IgD-negative memory B cell (primary cell): ENCODE measurements at regions not wholly inside any gene's neighbourhood (a gene's known extent, or its start where the extent isn't known, plus 50 kb on each side); places are given as distances from the start of the nearest gene placed in this dataset.

Experiments used
- H3K27ac Mint-ChIP-seq, 3 donors: one replicate each; pipeline ENCODE4 v1.8.0; 2020 to 2022; ENCODE audit warnings: mild to moderate bottlenecking in 3 of 3, mixed read lengths in 3 of 3, moderate library complexity in 1 of 3
- H3K27me3 Mint-ChIP-seq: one replicate; pipeline ENCODE4 v1.8.0; 2021; ENCODE audit warnings: mixed read lengths
- H3K36me3 Mint-ChIP-seq: one replicate; pipeline ENCODE4 v1.8.0; 2020; ENCODE audit warnings: mild to moderate bottlenecking, mixed read lengths
- H3K4me1 Mint-ChIP-seq, 3 donors: one replicate each; pipeline ENCODE4 v1.8.0; 2020 to 2022; ENCODE audit warnings: mixed read lengths in 3 of 3, mild to moderate bottlenecking in 1 of 3
- H3K4me3 Mint-ChIP-seq, 4 donors: one replicate each; pipeline ENCODE4 v1.8.0; 2020 to 2022; ENCODE audit warnings: mild to moderate bottlenecking in 4 of 4, mixed read lengths in 4 of 4, moderate library complexity in 3 of 4
- H3K9me3 Mint-ChIP-seq, 3 donors: one replicate each; pipeline ENCODE4 v1.8.0; 2020 to 2021; ENCODE audit warnings: mixed read lengths in 3 of 3, mild to moderate bottlenecking in 1 of 3

DNA sequence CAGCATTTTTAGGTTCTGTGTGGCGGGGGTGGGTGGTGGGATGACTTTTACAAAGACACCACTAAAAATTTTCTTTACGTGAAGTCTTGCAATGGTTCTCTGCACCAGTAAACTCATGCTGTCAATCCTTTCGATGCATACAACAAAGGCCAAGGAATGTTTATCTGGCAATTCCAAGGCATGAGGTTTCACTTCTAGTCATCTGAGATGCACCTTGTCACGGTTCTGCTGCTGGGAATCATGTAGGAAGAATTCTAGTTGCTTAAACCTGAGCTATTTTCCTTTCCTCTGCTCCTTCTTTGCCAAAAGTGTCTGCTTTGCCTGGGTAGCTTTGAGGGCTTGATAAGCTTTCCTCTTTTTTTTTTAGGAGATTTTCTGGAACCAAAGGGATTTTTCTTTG, 1204.5 kb upstream of the SEMA6A start:
- Mint-ChIP-seq H3K36me3 (no peaks in the 10 kb centered on the region), H3K4me1 (no peaks in the 10 kb centered on the region), H3K27ac (no peak overlapping the region), H3K27me3 (no peaks in the 10 kb centered on the region), H3K4me3 (no peak overlapping the region), H3K9me3 (peaks cover 0 to 5% (median 3%) of the 10 kb centered on the region in 3 donors)

DNA sequence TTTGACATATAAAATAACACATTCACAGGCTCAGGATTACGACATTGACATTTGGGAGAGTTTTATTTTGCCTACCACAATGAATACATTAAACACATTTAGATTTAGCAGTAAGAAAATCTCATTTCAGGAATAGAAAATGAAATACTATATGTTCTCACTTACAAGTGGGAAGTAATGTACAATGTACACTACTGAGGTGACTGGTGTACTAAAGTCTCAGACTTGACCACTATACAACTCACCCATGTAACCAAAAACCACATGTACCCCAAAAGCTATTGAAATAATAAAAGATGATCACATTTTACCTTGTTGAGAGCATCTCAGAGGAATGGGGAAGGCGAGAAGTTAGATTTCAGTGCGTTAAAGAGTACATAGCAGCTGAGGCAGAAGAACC, 1202.4 kb upstream of the SEMA6A start:
- no peak overlapping the region for H3K27ac Mint-ChIP-seq
- H3K9me3 Mint-ChIP-seq = peaks cover 3 to 10% (median 6%) of the 10 kb centered on the region in 3 donors
- H3K4me3 Mint-ChIP-seq = no peak overlapping the region
- no peaks in the 10 kb centered on the region for H3K27me3 Mint-ChIP-seq
- no peaks in the 10 kb centered on the region for H3K4me1 Mint-ChIP-seq
- no peaks in the 10 kb centered on the region for H3K36me3 Mint-ChIP-seq

DNA sequence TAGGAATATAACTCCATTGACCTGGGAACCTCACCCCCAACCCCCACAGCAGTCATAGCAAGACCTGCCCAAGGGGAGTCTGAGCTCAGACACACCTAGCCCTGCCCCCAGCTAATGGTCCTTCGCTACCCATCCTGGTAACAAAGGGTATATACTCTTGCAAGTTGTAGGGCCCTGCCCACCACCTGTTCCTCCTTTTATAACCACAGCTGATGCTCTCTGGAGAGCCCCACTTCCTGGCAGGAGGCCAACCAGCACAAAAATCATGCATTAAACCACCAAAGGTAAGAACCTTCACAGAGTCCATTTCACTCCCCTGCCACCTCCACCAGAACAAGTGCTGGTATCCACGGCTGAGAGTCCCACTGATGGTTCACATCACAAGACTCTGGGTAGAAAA, 1195.3 kb upstream of the SEMA6A start:
- no peaks in the 10 kb centered on the region for H3K4me1 Mint-ChIP-seq
- H3K9me3 Mint-ChIP-seq = peaks cover 1 to 8% (median 6%) of the 10 kb centered on the region in 3 donors
- no peaks in the 10 kb centered on the region for H3K27me3 Mint-ChIP-seq
- H3K27ac Mint-ChIP-seq = no peak overlapping the region
- no peaks in the 10 kb centered on the region for H3K36me3 Mint-ChIP-seq
- no peak overlapping the region for H3K4me3 Mint-ChIP-seq

- H3K27me3 Mint-ChIP-seq = no peaks in the 10 kb centered on the region
- no peaks in the 10 kb centered on the region for H3K36me3 Mint-ChIP-seq
- H3K4me3 Mint-ChIP-seq = no peak overlapping the region
- H3K9me3 Mint-ChIP-seq = peaks cover 0 to 4% (median 3%) of the 10 kb centered on the region in 3 donors
- H3K4me1 Mint-ChIP-seq = no peaks in the 10 kb centered on the region
- H3K27ac Mint-ChIP-seq = no peak overlapping the region
These were observed 1188.6 kb upstream of the SEMA6A start for GRCh38 chr5:117763271-117763670.

- Mint-ChIP-seq H3K27ac (no peak overlapping the region), H3K27me3 (no peaks in the 10 kb centered on the region), H3K4me1 (no peaks in the 10 kb centered on the region), H3K4me3 (no peak overlapping the region), H3K36me3 (no peaks in the 10 kb centered on the region), H3K9me3 (peaks cover 0 to 4% (median 3%) of the 10 kb centered on the region in 3 donors)
These were observed 1186.6 kb upstream of the SEMA6A start for GRCh38 chr5:117761186-117761585.

DNA sequence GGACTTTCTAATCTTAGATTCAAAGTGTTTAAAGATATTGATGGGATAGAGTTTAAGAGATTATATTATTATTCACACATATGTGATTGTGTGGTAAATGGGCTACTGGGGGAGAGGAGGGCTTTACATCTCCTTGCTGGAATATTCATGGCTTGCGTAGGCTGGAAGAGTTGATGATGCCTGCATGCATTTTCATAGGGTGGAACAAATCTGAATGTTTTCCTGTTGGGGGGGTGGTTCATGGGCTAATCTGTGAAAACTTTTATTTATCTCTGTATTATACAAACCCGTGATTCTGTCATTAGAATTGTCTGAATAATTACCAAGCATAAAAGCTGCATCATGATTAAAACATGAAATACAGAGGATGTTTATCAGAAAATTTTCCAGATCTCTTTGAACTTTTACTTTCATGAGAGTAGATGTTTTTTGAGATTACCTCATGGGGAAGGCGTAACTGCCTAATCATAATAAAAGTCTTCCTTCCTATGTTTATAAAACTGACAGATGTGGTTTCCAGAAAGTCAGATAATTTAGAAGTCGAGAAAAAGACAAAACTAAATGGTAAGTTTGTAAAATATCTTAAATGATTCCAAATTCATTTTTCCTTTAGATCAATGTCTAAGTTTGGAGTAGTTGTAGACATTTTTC, 1185.4 kb upstream of the SEMA6A start:
- no peaks in the 10 kb centered on the region for H3K27me3 Mint-ChIP-seq
- H3K36me3 Mint-ChIP-seq = no peaks in the 10 kb centered on the region
- H3K9me3 Mint-ChIP-seq = peaks cover 0 to 4% (median 3%) of the 10 kb centered on the region in 3 donors
- no peak overlapping the region for H3K4me3 Mint-ChIP-seq
- H3K27ac Mint-ChIP-seq = no peak overlapping the region
- no peaks in the 10 kb centered on the region for H3K4me1 Mint-ChIP-seq

DNA sequence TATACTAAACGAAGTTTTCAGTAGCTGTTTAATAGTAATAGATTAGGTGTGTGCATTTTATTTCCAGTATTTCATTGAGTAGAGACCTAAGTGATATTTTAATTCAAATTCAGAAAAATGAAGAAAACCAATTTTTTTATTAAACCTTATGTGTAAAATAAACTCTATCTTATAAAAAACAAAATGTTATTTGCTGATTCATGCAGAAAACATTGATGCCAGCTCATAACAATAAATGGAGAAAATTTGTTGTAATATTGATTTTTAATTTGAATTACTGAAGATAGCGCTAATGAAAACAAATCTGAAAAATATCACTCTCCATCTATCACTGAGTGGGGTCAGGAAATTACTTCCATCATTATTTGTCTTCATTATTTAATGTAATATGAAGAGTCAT, 1177.8 kb upstream of the SEMA6A start:
- H3K9me3 Mint-ChIP-seq = peaks cover 0 to 3% (median 1%) of the 10 kb centered on the region in 3 donors
- no peaks in the 10 kb centered on the region for H3K27me3 Mint-ChIP-seq
- H3K4me3 Mint-ChIP-seq = no peak overlapping the region
- H3K4me1 Mint-ChIP-seq = no peaks in the 10 kb centered on the region
- no peaks in the 10 kb centered on the region for H3K36me3 Mint-ChIP-seq
- H3K27ac Mint-ChIP-seq = no peak overlapping the region

DNA sequence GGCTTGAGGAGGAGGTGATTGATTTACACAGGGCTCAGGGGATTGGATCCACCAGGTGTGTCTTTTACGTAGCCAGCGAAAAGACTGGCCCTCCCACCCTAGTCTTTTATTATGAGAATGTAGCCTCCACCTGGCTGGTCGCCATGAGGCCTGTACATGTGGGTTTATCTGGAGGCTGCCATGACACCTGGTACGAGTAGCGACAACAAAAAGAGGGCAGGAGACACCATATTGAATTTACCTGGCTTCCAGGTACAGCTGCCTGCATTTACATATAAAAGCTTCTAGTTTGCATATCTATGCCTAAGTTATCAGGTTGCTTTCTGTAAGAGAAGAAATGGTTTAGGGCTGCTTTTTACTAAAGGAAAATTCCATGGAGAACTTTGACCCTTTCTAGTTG, 1173.7 kb upstream of the SEMA6A start:
- Mint-ChIP-seq H3K9me3 (peaks cover 0 to 3% (median 0%) of the 10 kb centered on the region in 3 donors), H3K36me3 (no peaks in the 10 kb centered on the region), H3K4me3 (no peak overlapping the region)

DNA sequence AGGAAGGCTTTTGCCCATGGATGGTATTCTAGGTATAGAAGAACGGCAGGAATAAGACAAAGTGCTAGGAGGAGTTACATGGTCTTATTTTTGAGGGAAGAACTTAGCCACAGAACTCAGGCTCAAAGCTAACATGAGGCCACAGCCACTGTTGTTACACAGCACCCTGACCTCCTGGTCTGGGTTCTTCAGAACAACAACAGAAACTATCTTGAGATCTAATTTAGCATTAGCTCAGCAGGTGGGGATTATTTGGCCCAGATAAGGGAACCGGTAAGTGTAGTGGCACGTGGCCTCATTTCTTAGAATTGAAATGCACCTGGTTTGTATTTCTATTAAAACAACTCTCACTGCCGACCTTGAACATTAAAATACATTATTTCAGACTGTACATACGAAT, 1168.7 kb upstream of the SEMA6A start:
- H3K4me3 Mint-ChIP-seq = no peak overlapping the region
- H3K36me3 Mint-ChIP-seq = no peaks in the 10 kb centered on the region

More for the DNA sequence above, 1173.7 kb upstream of the SEMA6A start:
- Mint-ChIP-seq H3K27ac (no peak overlapping the region), H3K4me1 (no peaks in the 10 kb centered on the region), H3K27me3 (no peaks in the 10 kb centered on the region)

GRCh38 chr5:117741655-117742206, 1167.1 kb upstream of the SEMA6A start:
- H3K4me3 Mint-ChIP-seq = no peak overlapping the region
- H3K27me3 Mint-ChIP-seq = no peaks in the 10 kb centered on the region
- no peaks in the 10 kb centered on the region for H3K4me1 Mint-ChIP-seq
- no peaks in the 10 kb centered on the region for H3K36me3 Mint-ChIP-seq
- H3K9me3 Mint-ChIP-seq = peaks cover 0 to 4% (median 0%) of the 10 kb centered on the region in 3 donors
- H3K27ac Mint-ChIP-seq = peak overlapping the region in 1 of 3 donors; percentile 41

More for the DNA sequence above, 1168.7 kb upstream of the SEMA6A start:
- Mint-ChIP-seq H3K27me3 (no peaks in the 10 kb centered on the region), H3K4me1 (no peaks in the 10 kb centered on the region), H3K9me3 (peaks cover 0 to 3% (median 0%) of the 10 kb centered on the region in 3 donors), H3K27ac (no peak overlapping the region)

DNA sequence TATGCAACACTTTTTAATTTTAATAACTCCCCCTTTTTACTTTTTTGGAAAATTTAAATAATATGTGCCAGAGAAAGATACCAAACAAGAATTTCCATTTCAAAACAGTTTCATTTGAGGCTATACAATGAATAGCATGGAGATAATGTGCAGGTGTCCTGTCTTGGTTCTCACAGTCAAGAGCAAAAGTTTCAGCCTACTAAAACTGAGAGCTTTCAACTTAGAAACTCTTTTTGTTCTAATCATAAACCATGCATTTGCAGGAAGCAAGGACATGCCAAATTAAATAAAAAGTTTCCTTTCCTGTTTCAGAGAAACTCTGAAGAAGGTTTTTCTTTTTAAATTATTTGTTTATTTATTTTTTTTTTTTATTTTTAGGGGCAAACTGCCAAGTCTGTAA, 1165.6 kb upstream of the SEMA6A start:
- no peaks in the 10 kb centered on the region for H3K27me3 Mint-ChIP-seq
- no peaks in the 10 kb centered on the region for H3K4me1 Mint-ChIP-seq
- H3K9me3 Mint-ChIP-seq = peaks cover 0 to 4% (median 0%) of the 10 kb centered on the region in 3 donors
- H3K27ac Mint-ChIP-seq = no peak overlapping the region
- no peak overlapping the region for H3K4me3 Mint-ChIP-seq
- no peaks in the 10 kb centered on the region for H3K36me3 Mint-ChIP-seq

DNA sequence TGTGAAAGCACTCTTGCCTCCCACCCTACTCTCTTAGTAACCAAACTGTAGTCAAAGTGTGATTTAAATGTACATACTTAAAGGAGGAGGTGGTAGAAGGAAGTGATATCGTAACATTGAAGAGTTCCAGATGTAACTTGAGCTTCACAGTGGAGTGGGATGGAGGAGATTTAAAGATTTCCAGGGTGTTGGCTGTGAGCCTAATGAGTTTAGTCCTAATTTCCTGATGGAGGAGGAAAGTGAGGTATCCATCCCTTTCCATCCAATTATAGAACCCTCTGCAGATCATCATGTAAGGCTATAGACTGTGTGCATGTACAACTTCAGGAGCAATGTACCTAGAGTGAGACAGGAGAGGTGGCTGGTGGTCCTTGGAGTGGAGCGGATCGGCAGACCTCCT, 1163.9 kb upstream of the SEMA6A start:
- H3K4me3 Mint-ChIP-seq = no peak overlapping the region
- H3K27ac Mint-ChIP-seq = no peak overlapping the region
- no peaks in the 10 kb centered on the region for H3K4me1 Mint-ChIP-seq
- H3K27me3 Mint-ChIP-seq = no peaks in the 10 kb centered on the region
- peaks cover 0 to 4% (median 0%) of the 10 kb centered on the region in 3 donors for H3K9me3 Mint-ChIP-seq
- H3K36me3 Mint-ChIP-seq = no peaks in the 10 kb centered on the region

- Mint-ChIP-seq H3K4me1 (no peaks in the 10 kb centered on the region), H3K36me3 (no peaks in the 10 kb centered on the region), H3K27ac (no peak overlapping the region), H3K9me3 (peaks cover 0 to 4% (median 0%) of the 10 kb centered on the region in 3 donors), H3K4me3 (no peak overlapping the region), H3K27me3 (no peaks in the 10 kb centered on the region)
These were observed 1162.1 kb upstream of the SEMA6A start for GRCh38 chr5:117736698-117737097.

DNA sequence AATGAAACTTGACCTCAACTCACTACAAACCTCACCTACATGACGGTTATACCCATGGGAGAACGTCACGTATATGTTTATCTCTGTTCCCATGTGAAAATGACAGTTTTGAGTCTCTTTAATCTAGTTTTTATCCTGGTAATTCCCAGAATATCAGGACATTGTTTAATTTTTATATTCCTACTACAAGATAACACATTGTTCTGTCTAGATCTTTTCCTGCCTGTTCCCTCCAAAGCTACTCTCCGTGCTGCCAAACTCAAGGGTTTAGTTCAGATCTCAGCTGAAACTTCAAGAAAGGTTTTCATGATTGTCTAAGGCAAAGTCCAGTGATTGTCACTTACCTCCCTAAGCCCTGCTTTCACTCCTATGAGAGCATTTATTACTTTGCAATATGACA, 1159.4 kb upstream of the SEMA6A start:
- no peaks in the 10 kb centered on the region for H3K4me1 Mint-ChIP-seq
- peaks cover 0 to 4% (median 4%) of the 10 kb centered on the region in 3 donors for H3K9me3 Mint-ChIP-seq
- peak overlapping the region in 1 of 3 donors; percentile 17 for H3K27ac Mint-ChIP-seq
- no peaks in the 10 kb centered on the region for H3K27me3 Mint-ChIP-seq
- H3K36me3 Mint-ChIP-seq = no peaks in the 10 kb centered on the region
- no peak overlapping the region for H3K4me3 Mint-ChIP-seq

DNA sequence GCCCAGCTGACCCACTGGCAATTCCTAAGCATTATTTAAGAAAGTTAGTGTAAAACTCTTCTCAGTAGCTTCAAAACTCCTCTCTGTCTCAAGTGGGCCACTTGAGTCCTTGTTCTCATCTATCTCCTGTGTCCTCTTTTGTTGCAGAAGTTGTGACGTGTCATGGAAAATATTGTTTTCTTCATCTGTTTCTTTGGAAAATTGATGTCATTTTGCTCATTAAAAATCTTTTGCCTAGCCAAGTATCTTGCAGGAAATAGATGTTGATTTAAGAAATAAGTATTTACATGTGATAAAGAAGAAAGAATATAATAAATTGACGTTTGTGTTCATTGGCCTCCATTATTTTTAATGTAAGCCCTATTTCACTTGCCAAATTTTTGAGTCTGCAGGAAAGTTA, 1158.4 kb upstream of the SEMA6A start:
- Mint-ChIP-seq H3K9me3 (peaks cover 0 to 4% (median 2%) of the 10 kb centered on the region in 3 donors), H3K4me1 (no peaks in the 10 kb centered on the region), H3K36me3 (no peaks in the 10 kb centered on the region), H3K27me3 (no peaks in the 10 kb centered on the region), H3K27ac (no peak overlapping the region), H3K4me3 (no peak overlapping the region)

DNA sequence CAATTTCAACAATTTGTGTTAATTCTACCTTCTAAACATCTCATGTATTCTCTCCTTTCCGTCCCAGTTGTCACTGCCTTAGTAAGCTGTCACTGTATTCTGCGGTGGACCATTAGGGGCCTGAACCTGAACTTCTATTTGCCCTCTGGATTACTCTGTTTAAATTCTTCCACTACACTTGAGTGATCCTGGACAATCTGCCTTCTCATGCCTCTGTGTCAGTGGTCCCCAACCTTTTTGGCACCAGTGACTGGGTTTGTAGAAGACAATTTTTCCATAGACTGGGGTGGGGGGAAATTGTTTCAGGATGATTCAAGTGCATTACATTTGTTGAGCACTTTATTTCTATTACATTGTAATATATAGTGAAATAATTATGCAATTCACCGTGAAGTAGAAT, 1157.6 kb upstream of the SEMA6A start:
- Mint-ChIP-seq H3K27me3 (no peaks in the 10 kb centered on the region), H3K4me1 (no peaks in the 10 kb centered on the region)

More for the DNA sequence above, 1157.6 kb upstream of the SEMA6A start:
- Mint-ChIP-seq H3K36me3 (no peaks in the 10 kb centered on the region), H3K9me3 (peaks cover 0 to 4% (median 3%) of the 10 kb centered on the region in 3 donors), H3K4me3 (no peak overlapping the region), H3K27ac (no peak overlapping the region)
